ENCODE measurements at regions not wholly inside any gene's neighbourhood (a gene's known extent, or its start where the extent isn't known, plus 50 kb on each side); places are given as distances from the start of the nearest gene placed in this dataset.

DNA sequence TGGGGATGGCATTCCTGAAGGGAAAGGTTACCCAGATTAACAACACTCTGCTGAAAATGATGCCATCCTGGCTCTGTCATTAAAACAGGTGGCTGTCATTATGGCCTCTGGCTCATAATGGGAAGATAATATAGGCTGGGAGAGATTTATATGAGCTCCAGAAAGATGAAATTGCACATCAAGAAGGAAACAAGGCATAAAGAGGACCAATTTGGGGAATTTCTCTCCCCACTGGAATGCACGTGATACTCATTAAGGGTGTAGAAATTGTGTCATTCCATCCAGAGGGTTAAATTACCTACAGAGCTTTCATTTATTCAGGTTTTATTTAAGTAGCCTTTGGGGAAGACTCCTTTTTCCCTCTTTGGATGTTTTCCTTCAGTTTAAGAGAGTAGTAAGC lies 71.6 kb upstream of the CELF2 start:
- H3K27ac ChIP-seq (ENCODE audit: low read depth, low read length): no peak overlapping the region

DNA sequence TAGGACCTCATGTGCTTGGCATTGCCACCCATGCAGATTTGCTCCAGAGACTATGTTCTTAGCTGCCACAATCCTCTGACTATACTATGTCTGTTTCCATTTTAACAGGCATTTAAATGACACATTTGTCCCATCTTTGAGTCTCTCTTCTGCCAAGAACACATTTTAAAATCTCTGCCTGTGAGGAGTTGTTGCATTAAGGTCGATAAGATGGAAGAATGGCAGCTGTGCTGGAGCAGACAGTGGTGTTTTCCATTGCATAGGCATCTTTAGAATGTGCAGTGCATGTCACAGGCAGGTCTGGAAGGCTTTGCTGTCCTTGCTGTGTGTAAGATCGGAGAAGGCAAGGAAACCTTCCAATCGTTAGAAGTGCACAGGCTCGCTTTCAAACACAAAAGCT lies 70.9 kb upstream of the CELF2 start:
- Histone ChIP-seq H3K36me3 (ENCODE audit: low read length) (no peaks in the 10 kb centered on the region), H4K20me1 (ENCODE audit: low read depth, low read length) (no peaks in the 10 kb centered on the region), H3K9me3 (ENCODE audit: insufficient read depth, low read length) (no peaks in the 10 kb centered on the region), H3K9ac (ENCODE audit: low read length) (no peak overlapping the region), H3K27me3 (ENCODE audit: low read length) (no peaks in the 10 kb centered on the region), H3K79me2 (ENCODE audit: insufficient read depth, low read length) (no peaks in the 10 kb centered on the region), H2AFZ (ENCODE audit: low read depth, low read length, severe bottlenecking) (no peak overlapping the region), H3F3A (ENCODE audit: insufficient read depth) (no peaks in the 10 kb centered on the region), H3K4me3 (ENCODE audit: insufficient read depth, low read length, poor library complexity, severe bottlenecking) (no peak overlapping the region), H3K9me2 (replicated peaks; ENCODE audit: insufficient read depth, low read length) (no peaks in the 10 kb centered on the region), H3K4me2 (ENCODE audit: low read depth, low read length, poor library complexity, severe bottlenecking) (no peak overlapping the region), H3K27ac (ENCODE audit: low read depth, low read length) (no peak overlapping the region)
- no peak for TF ChIP-seq EZH2phosphoT487 (conservative IDR thresholded peaks at IDR 0.05; ENCODE audit: low read length)
- TF ChIP-seq, protein P1, sequence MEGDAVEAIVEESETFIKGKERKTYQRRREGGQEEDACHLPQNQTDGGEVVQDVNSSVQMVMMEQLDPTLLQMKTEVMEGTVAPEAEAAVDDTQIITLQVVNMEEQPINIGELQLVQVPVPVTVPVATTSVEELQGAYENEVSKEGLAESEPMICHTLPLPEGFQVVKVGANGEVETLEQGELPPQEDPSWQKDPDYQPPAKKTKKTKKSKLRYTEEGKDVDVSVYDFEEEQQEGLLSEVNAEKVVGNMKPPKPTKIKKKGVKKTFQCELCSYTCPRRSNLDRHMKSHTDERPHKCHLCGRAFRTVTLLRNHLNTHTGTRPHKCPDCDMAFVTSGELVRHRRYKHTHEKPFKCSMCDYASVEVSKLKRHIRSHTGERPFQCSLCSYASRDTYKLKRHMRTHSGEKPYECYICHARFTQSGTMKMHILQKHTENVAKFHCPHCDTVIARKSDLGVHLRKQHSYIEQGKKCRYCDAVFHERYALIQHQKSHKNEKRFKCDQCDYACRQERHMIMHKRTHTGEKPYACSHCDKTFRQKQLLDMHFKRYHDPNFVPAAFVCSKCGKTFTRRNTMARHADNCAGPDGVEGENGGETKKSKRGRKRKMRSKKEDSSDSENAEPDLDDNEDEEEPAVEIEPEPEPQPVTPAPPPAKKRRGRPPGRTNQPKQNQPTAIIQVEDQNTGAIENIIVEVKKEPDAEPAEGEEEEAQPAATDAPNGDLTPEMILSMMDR (IDR thresholded peaks at IDR 0.05; ENCODE audit: insufficient read depth, low read length, poor library complexity, severe bottlenecking): no peak

More for the DNA sequence above, 71.6 kb upstream of the CELF2 start:
- H3K9ac ChIP-seq (ENCODE audit: low read length): no peak overlapping the region
- H3K9me2 ChIP-seq (replicated peaks; ENCODE audit: insufficient read depth, low read length): no peaks in the 10 kb centered on the region
- no peaks in the 10 kb centered on the region for H4K20me1 ChIP-seq (ENCODE audit: low read depth, low read length)
- no peaks in the 10 kb centered on the region for H3K36me3 ChIP-seq (ENCODE audit: low read length)
- no peaks in the 10 kb centered on the region for H3F3A ChIP-seq (ENCODE audit: insufficient read depth)
- H3K4me2 ChIP-seq (ENCODE audit: low read depth, low read length, poor library complexity, severe bottlenecking): no peak overlapping the region
- no peaks in the 10 kb centered on the region for H3K9me3 ChIP-seq (ENCODE audit: insufficient read depth, low read length)
- no peaks in the 10 kb centered on the region for H3K79me2 ChIP-seq (ENCODE audit: insufficient read depth, low read length)
- no peak overlapping the region for H2AFZ ChIP-seq (ENCODE audit: low read depth, low read length, severe bottlenecking)
- TF ChIP-seq, protein P1 (IDR thresholded peaks at IDR 0.05; ENCODE audit: insufficient read depth, low read length, poor library complexity, severe bottlenecking): no peak
- no peak for TF ChIP-seq EZH2phosphoT487 (conservative IDR thresholded peaks at IDR 0.05; ENCODE audit: low read length)
- H3K27me3 ChIP-seq (ENCODE audit: low read length): no peaks in the 10 kb centered on the region
- no peak overlapping the region for H3K4me3 ChIP-seq (ENCODE audit: insufficient read depth, low read length, poor library complexity, severe bottlenecking)

DNA sequence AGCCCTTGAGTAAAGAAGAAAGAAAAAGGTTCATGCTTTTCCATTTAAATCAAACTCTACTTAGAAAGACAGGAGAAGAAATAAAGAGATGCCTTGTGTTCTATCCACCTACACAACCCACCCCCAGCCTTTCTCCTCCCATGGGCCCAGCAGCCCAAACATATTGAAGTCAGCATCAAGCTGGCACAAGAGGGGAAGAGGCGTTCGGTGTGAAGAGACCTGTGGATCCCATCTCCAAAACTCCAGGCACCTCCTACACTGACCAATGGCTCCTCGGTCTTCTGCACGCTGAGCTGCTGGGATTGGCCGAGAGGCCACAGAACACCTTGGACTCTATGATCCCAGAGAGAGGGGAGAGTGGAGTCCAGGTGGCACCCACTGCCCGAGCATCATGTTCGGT lies 66.0 kb upstream of the CELF2 start:
- Histone ChIP-seq H3K36me3 (ENCODE audit: low read length) (no peaks in the 10 kb centered on the region), H3K9me3 (ENCODE audit: insufficient read depth, low read length) (no peaks in the 10 kb centered on the region), H3K27me3 (ENCODE audit: low read length) (no peaks in the 10 kb centered on the region), H3F3A (ENCODE audit: insufficient read depth) (no peaks in the 10 kb centered on the region), H3K79me2 (ENCODE audit: insufficient read depth, low read length) (no peaks in the 10 kb centered on the region), H3K27ac (ENCODE audit: low read depth, low read length) (no peak overlapping the region), H4K20me1 (ENCODE audit: low read depth, low read length) (no peaks in the 10 kb centered on the region), H3K9me2 (replicated peaks; ENCODE audit: insufficient read depth, low read length) (no peaks in the 10 kb centered on the region), H2AFZ (ENCODE audit: low read depth, low read length, severe bottlenecking) (no peak overlapping the region), H3K4me3 (ENCODE audit: insufficient read depth, low read length, poor library complexity, severe bottlenecking) (no peak overlapping the region), H3K4me2 (ENCODE audit: low read depth, low read length, poor library complexity, severe bottlenecking) (no peak overlapping the region), H3K9ac (ENCODE audit: low read length) (no peak overlapping the region)
- TF ChIP-seq, protein P1 (IDR thresholded peaks at IDR 0.05; ENCODE audit: insufficient read depth, low read length, poor library complexity, severe bottlenecking): no peak

DNA sequence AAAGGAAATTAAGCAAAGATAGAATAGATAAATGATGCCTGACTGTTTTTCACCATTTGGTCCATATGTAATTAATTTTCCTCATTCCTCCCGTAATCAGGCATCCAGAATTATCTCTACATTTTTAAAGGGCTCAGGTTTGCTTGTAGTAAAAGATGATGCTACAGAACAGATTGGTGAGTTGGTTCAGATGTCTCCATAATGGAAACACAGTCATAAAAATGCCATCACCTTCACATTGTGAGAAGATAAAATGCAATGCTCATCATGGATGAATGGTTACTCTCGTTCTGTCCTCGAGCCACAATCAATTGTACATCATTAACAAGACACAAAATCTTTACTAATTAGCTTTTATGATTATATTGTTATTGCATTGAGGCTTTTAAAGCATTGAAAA lies 64.9 kb upstream of the CELF2 start:
- H3K9me3 ChIP-seq (ENCODE audit: insufficient read depth, low read length): no peaks in the 10 kb centered on the region
- no peaks in the 10 kb centered on the region for H3K27me3 ChIP-seq (ENCODE audit: low read length)
- no peak overlapping the region for H3K4me3 ChIP-seq (ENCODE audit: insufficient read depth, low read length, poor library complexity, severe bottlenecking)
- H3K79me2 ChIP-seq (ENCODE audit: insufficient read depth, low read length): no peaks in the 10 kb centered on the region
- TF ChIP-seq EZH2phosphoT487 (conservative IDR thresholded peaks at IDR 0.05; ENCODE audit: low read length): no peak
- TF ChIP-seq, protein P1 (IDR thresholded peaks at IDR 0.05; ENCODE audit: insufficient read depth, low read length, poor library complexity, severe bottlenecking): no peak
- H3K9me2 ChIP-seq (replicated peaks; ENCODE audit: insufficient read depth, low read length): no peaks in the 10 kb centered on the region
- no peak overlapping the region for H3K4me2 ChIP-seq (ENCODE audit: low read depth, low read length, poor library complexity, severe bottlenecking)
- H3K9ac ChIP-seq (ENCODE audit: low read length): no peak overlapping the region
- no peaks in the 10 kb centered on the region for H3K36me3 ChIP-seq (ENCODE audit: low read length)
- no peaks in the 10 kb centered on the region for H3F3A ChIP-seq (ENCODE audit: insufficient read depth)
- no peak overlapping the region for H3K27ac ChIP-seq (ENCODE audit: low read depth, low read length)
- no peak overlapping the region for H2AFZ ChIP-seq (ENCODE audit: low read depth, low read length, severe bottlenecking)
- no peaks in the 10 kb centered on the region for H4K20me1 ChIP-seq (ENCODE audit: low read depth, low read length)
